Keratinocyte (primary cell): ENCODE measurements at regions not wholly inside any gene's neighbourhood (a gene's known extent, or its start where the extent isn't known, plus 50 kb on each side); places are given as distances from the start of the nearest gene placed in this dataset.

ENCODE experiments used
- DNase-seq: peaks from one replicate; pipeline ENCODE4 v3.0.0-alpha.2; 2011; ENCODE audit warnings: low read depth, missing footprints, low spot score
- FAIRE-seq: peaks from 2 replicates; lab custom pipeline; 2011; peaks lifted over from hg19 to GRCh38; lab: Jason Lieb, UNC
- H2AFZ ChIP-seq: 2 replicates; pipeline ENCODE4 v1.6.0; 2012; ENCODE audit warnings: low read length, control low read depth, inconsistent platforms; ENCODE audit not compliant: control insufficient read depth
- H3K27ac ChIP-seq: 2 replicates; pipeline ENCODE4 v1.5.1; 2011; ENCODE audit warnings: low read length; ENCODE audit not compliant: control insufficient read depth, insufficient read depth
- H3K27me3 ChIP-seq: 3 replicates; pipeline ENCODE4 v1.6.0; 2011; ENCODE audit warnings: low read length; ENCODE audit not compliant: control insufficient read depth, insufficient read depth; ENCODE audit errors: extremely low read depth
- H3K36me3 ChIP-seq, 2 experiments: 2 replicates in 1 of 2; 3 replicates in 1 of 2; pipeline ENCODE4 v1.5.1; 2011; ENCODE audit warnings: low read length in 2 of 2, mild to moderate bottlenecking in 1 of 2; ENCODE audit not compliant: control insufficient read depth in 2 of 2, insufficient read depth in 2 of 2; ENCODE audit errors: extremely low read depth in 1 of 2
- H3K4me1 ChIP-seq: 3 replicates; pipeline ENCODE4 v1.5.1; 2011; ENCODE audit warnings: low read length; ENCODE audit not compliant: control insufficient read depth, insufficient read depth; ENCODE audit errors: extremely low read depth
- H3K4me2 ChIP-seq: 3 replicates; pipeline ENCODE4 v1.6.0; 2011; ENCODE audit warnings: low read depth, low read length; ENCODE audit not compliant: control insufficient read depth, insufficient read depth; ENCODE audit errors: extremely low read depth
- H3K4me3 ChIP-seq, 3 experiments: fragments of 200-600 bp in 1 of 3; sonication (generic) in 1 of 3; 2 replicates in 2 of 3; 3 replicates in 1 of 3; pipeline ENCODE4 v1.5.1; 2011 to 2016; ENCODE audit warnings: low read length in 3 of 3, mild to moderate bottlenecking in 3 of 3, control low read depth in 2 of 3, inconsistent platforms in 1 of 3, low read depth in 1 of 3, mixed read lengths in 1 of 3, mixed run types in 1 of 3, moderate library complexity in 1 of 3; ENCODE audit not compliant: control insufficient read depth in 2 of 3, insufficient read depth in 2 of 3; ENCODE audit errors: extremely low read depth in 1 of 3
- H3K79me2 ChIP-seq: 2 replicates; pipeline ENCODE4 v1.6.0; 2012; ENCODE audit warnings: low read length; ENCODE audit not compliant: control insufficient read depth, insufficient read depth
- H3K9ac ChIP-seq: 3 replicates; pipeline ENCODE4 v1.6.0; 2011; ENCODE audit warnings: low read length; ENCODE audit not compliant: control insufficient read depth, insufficient read depth; ENCODE audit errors: extremely low read depth
- H3K9me1 ChIP-seq: 3 replicates; pipeline ENCODE4 v1.6.0; 2011; ENCODE audit warnings: low read length; ENCODE audit not compliant: control insufficient read depth, insufficient read depth; ENCODE audit errors: extremely low read depth
- H3K9me3 ChIP-seq: 2 replicates; pipeline ENCODE4 v1.5.1; 2012; ENCODE audit warnings: low read depth, low read length; ENCODE audit not compliant: control insufficient read depth
- H4K20me1 ChIP-seq: 3 replicates; pipeline ENCODE4 v1.6.0; 2011; ENCODE audit warnings: low read length; ENCODE audit not compliant: control insufficient read depth, insufficient read depth; ENCODE audit errors: extremely low read depth
- CTCF ChIP-seq, 3 experiments: IDR thresholded peaks in 1 of 3; conservative IDR thresholded peaks in 1 of 3; optimal IDR thresholded peaks in 1 of 3; 2 replicates in 2 of 3; 3 replicates in 1 of 3; pipeline versions ENCODE3 to v1.5.1; 2011; ENCODE audit warnings: low read length in 3 of 3, mild to moderate bottlenecking in 3 of 3, moderate library complexity in 2 of 3, control low read depth in 1 of 3, inconsistent platforms in 1 of 3; ENCODE audit not compliant: insufficient read depth in 2 of 3; ENCODE audit errors: extremely low read depth in 1 of 3
- EZH2 ChIP-seq: IDR thresholded peaks from one replicate; pipeline ENCODE4 v1.6.1; 2012; ENCODE audit warnings: inconsistent platforms, mild to moderate bottlenecking, low read length, moderate library complexity
- dilution Hi-C: fragments of 300-500 bp; cut with MboI; formaldehyde crosslinking; loops from one replicate; pipeline ENCODE4 v1.7.0; 2020; ENCODE audit warnings: low sequenced_read_pairs; ENCODE audit not compliant: extremely low pct_ligation_motif_present

GRCh38 chr9:4366591-4367330, 66.9 kb upstream of the GLIS3 start:
- Histone ChIP-seq H2AFZ (no peak overlapping the region), H3K36me3 (no peaks in the 10 kb centered on the region), H4K20me1 (no peaks in the 10 kb centered on the region), H3K79me2 (no peaks in the 10 kb centered on the region), H3K27ac (no peak overlapping the region), H3K4me2 (no peak overlapping the region), H3K9me1 (no peaks in the 10 kb centered on the region), H3K9me3 (no peaks in the 10 kb centered on the region), H3K4me3 (no peak overlapping the region), H3K9ac (no peak overlapping the region), H3K27me3 (no peaks in the 10 kb centered on the region), H3K4me1 (no peaks in the 10 kb centered on the region)
- DNase-seq, result no peak
- dilution Hi-C loops, result no loop called here
- no peak for TF ChIP-seq EZH2
- peak; percentile 90 to 95 (median 91) for TF ChIP-seq CTCF (optimal IDR thresholded peaks at IDR 0.05 in 1 of 3, IDR thresholded peaks at IDR 0.05 in 1 of 3, conservative IDR thresholded peaks at IDR 0.05 in 1 of 3; ENCODE audit: extremely low read depth in 1 of 3, insufficient read depth in 2 of 3, low read length in 3 of 3)
- peak; percentile 79 for FAIRE-seq

DNA sequence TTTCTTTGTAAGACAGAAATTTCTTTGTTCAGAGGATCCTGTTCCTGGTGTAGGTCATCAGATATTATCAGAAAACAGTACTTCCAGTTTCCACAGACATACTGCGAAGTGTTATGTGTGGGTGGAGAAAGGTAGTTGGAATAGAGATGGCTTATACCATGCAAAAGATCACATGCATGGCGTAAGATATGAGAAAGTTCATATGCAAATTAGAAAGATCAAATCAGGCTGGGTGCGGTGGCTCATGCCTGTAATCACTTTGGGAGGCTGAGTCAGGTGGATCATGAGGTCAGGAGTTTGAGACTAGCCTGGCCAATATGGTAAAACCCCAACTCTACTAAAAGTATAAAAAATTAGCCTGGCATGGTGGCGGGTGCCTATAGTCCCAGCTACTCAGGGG, 65.2 kb upstream of the GLIS3 start:
- no peaks in the 10 kb centered on the region for H3K9me1 ChIP-seq
- H3K79me2 ChIP-seq, result no peaks in the 10 kb centered on the region
- no peak overlapping the region for H2AFZ ChIP-seq
- peaks cover 3% of the 10 kb centered on the region for H3K27me3 ChIP-seq
- no peak overlapping the region for H3K27ac ChIP-seq
- H3K4me1 ChIP-seq, result no peaks in the 10 kb centered on the region
- no peak overlapping the region for H3K4me2 ChIP-seq
- FAIRE-seq (no peak), DNase-seq (no peak)
- no peaks in the 10 kb centered on the region for H4K20me1 ChIP-seq
- dilution Hi-C loops, result no loop called here
- H3K9ac ChIP-seq, result no peak overlapping the region
- no peaks in the 10 kb centered on the region for H3K9me3 ChIP-seq
- no peak for TF ChIP-seq CTCF (optimal IDR thresholded peaks at IDR 0.05 in 1 of 3, IDR thresholded peaks at IDR 0.05 in 1 of 3, conservative IDR thresholded peaks at IDR 0.05 in 1 of 3; ENCODE audit: extremely low read depth in 1 of 3, insufficient read depth in 2 of 3, low read length in 3 of 3)
- no peak for TF ChIP-seq EZH2
- H3K36me3 ChIP-seq, result no peaks in the 10 kb centered on the region
- no peak overlapping the region for H3K4me3 ChIP-seq
